Keratinocyte (primary cell): ENCODE measurements at regions not wholly inside any gene's neighbourhood (a gene's known extent, or its start where the extent isn't known, plus 50 kb on each side); places are given as distances from the start of the nearest gene placed in this dataset.

Experiments used
- CTCF ChIP-seq, 3 experiments: IDR thresholded peaks in 1 of 3; conservative IDR thresholded peaks in 1 of 3; optimal IDR thresholded peaks in 1 of 3; 2 replicates in 2 of 3; 3 replicates in 1 of 3; pipeline versions ENCODE3 to v1.5.1; 2011; ENCODE audit warnings: low read length in 3 of 3, mild to moderate bottlenecking in 3 of 3, moderate library complexity in 2 of 3, control low read depth in 1 of 3, inconsistent platforms in 1 of 3; ENCODE audit not compliant: insufficient read depth in 2 of 3; ENCODE audit errors: extremely low read depth in 1 of 3
- EZH2 ChIP-seq: IDR thresholded peaks from one replicate; pipeline ENCODE4 v1.6.1; 2012; ENCODE audit warnings: inconsistent platforms, mild to moderate bottlenecking, low read length, moderate library complexity

- TF ChIP-seq CTCF (optimal IDR thresholded peaks at IDR 0.05 in 1 of 3, IDR thresholded peaks at IDR 0.05 in 1 of 3, conservative IDR thresholded peaks at IDR 0.05 in 1 of 3; ENCODE audit: extremely low read depth in 1 of 3, insufficient read depth in 2 of 3, low read length in 3 of 3) (no peak), EZH2 (no peak)
These were observed 151.5 kb upstream of the CADPS start for GRCh38 chr3:63026722-63027121.
